H9 (cell line): ENCODE measurements at regions not wholly inside any gene's neighbourhood (a gene's known extent, or its start where the extent isn't known, plus 50 kb on each side); places are given as distances from the start of the nearest gene placed in this dataset.

Experiments
- DNase-seq: peaks from one replicate; pipeline ENCODE4 v3.0.0-alpha.2; 2017
- H2AFZ ChIP-seq: one replicate; pipeline ENCODE4 v1.6.1; 2013; ENCODE audit warnings: mild to moderate bottlenecking, low read length, control low read depth, moderate library complexity
- H2AK5ac ChIP-seq: 2 replicates; pipeline ENCODE4 v1.6.1; 2013; ENCODE audit warnings: low read length, control low read depth, mixed read lengths; ENCODE audit not compliant: insufficient read length
- H2BK120ac ChIP-seq: one replicate; pipeline ENCODE4 v1.6.1; 2013; ENCODE audit warnings: low read depth, mild to moderate bottlenecking, low read length, control low read depth, inconsistent platforms; ENCODE audit not compliant: poor library complexity, severe bottlenecking
- H2BK12ac ChIP-seq: 2 replicates; pipeline ENCODE4 v1.6.1; 2013; ENCODE audit warnings: low read length, control low read depth, mixed read lengths, low read depth; ENCODE audit not compliant: insufficient read length
- H2BK15ac ChIP-seq: 2 replicates; pipeline ENCODE4 v1.6.1; 2013; ENCODE audit warnings: low read depth, low read length, control low read depth
- H2BK20ac ChIP-seq: one replicate; pipeline ENCODE4 v1.6.1; 2013; ENCODE audit warnings: low read depth, mild to moderate bottlenecking, low read length, control low read depth, inconsistent platforms; ENCODE audit not compliant: poor library complexity, severe bottlenecking
- H2BK5ac ChIP-seq: 2 replicates; pipeline ENCODE4 v1.6.1; 2013; ENCODE audit warnings: low read length, control low read depth, mixed read lengths; ENCODE audit not compliant: insufficient read length
- H3K14ac ChIP-seq: 2 replicates; pipeline ENCODE4 v1.6.1; 2013; ENCODE audit warnings: low read length, control low read depth; ENCODE audit not compliant: insufficient read depth
- H3K18ac ChIP-seq: 2 replicates; pipeline ENCODE4 v1.6.1; 2013; ENCODE audit warnings: low read depth, mild to moderate bottlenecking, mixed read lengths, low read length, control low read depth; ENCODE audit not compliant: insufficient read length
- H3K23ac ChIP-seq: 2 replicates; pipeline ENCODE4 v1.6.1; 2013; ENCODE audit warnings: low read length, control low read depth, mixed read lengths, low read depth; ENCODE audit not compliant: insufficient read length
- H3K23me2 ChIP-seq: 2 replicates; pipeline ENCODE4 v1.6.1; 2013; ENCODE audit warnings: low read depth, mild to moderate bottlenecking, mixed read lengths, low read length, control low read depth; ENCODE audit not compliant: insufficient read length, poor library complexity, severe bottlenecking
- H3K27ac ChIP-seq: 2 replicates; pipeline ENCODE4 v1.5.1; 2013; ENCODE audit warnings: low read length, control low read depth, mixed read lengths, low read depth; ENCODE audit not compliant: insufficient read length
- H3K27me3 ChIP-seq: 2 replicates; pipeline ENCODE4 v1.6.1; 2013; ENCODE audit warnings: low read length, control low read depth, inconsistent platforms; ENCODE audit not compliant: insufficient read depth
- H3K4ac ChIP-seq: 2 replicates; pipeline ENCODE4 v1.6.1; 2013; ENCODE audit warnings: low read depth, mild to moderate bottlenecking, control low read depth, inconsistent platforms, low read length, moderate library complexity
- H3K4me1 ChIP-seq: 2 replicates; pipeline ENCODE4 v1.6.1; 2013; ENCODE audit warnings: low read length, control low read depth, inconsistent platforms; ENCODE audit not compliant: insufficient read depth
- H3K4me2 ChIP-seq: 2 replicates; pipeline ENCODE4 v1.6.1; 2013; ENCODE audit warnings: low read length, control low read depth, mixed read lengths; ENCODE audit not compliant: insufficient read length, insufficient read depth
- H3K56ac ChIP-seq: 2 replicates; pipeline ENCODE4 v1.6.1; 2013; ENCODE audit warnings: low read depth, mild to moderate bottlenecking, mixed read lengths, low read length, control low read depth; ENCODE audit not compliant: insufficient read length
- H3K79me1 ChIP-seq: 2 replicates; pipeline ENCODE4 v1.6.1; 2013; ENCODE audit warnings: low read depth, mild to moderate bottlenecking, moderate library complexity, low read length, control low read depth, inconsistent platforms; ENCODE audit not compliant: insufficient read depth, poor library complexity, severe bottlenecking
- H3K79me2 ChIP-seq: 2 replicates; pipeline ENCODE4 v1.6.1; 2013; ENCODE audit warnings: low read length, control low read depth, inconsistent platforms; ENCODE audit not compliant: insufficient read depth
- H3K9ac ChIP-seq: 2 replicates; pipeline ENCODE4 v1.6.1; 2013; ENCODE audit warnings: low read length, control low read depth, mixed read lengths; ENCODE audit not compliant: insufficient read length; ENCODE audit errors: extremely low read depth
- H3K9me3 ChIP-seq: one replicate; pipeline ENCODE4 v1.6.1; 2013; ENCODE audit warnings: low read depth, low read length, inconsistent platforms; ENCODE audit not compliant: control insufficient read depth
- H3T11ph ChIP-seq: one replicate; pipeline ENCODE4 v1.6.1; 2013; ENCODE audit warnings: mild to moderate bottlenecking, low read length, control low read depth, inconsistent platforms
- H4K20me1 ChIP-seq: one replicate; pipeline ENCODE4 v1.6.1; 2013; ENCODE audit not compliant: control insufficient read depth, insufficient read length, insufficient read depth
- H4K5ac ChIP-seq: 2 replicates; pipeline ENCODE4 v1.6.1; 2013; ENCODE audit warnings: low read depth, mild to moderate bottlenecking, mixed read lengths, low read length, control low read depth; ENCODE audit not compliant: insufficient read length
- H4K8ac ChIP-seq: replicated peaks from 2 replicates; pipeline ENCODE4 v1.6.1; 2013; ENCODE audit warnings: low read length, control low read depth, mixed read lengths, low read depth; ENCODE audit not compliant: insufficient read length
- H4K91ac ChIP-seq: 2 replicates; pipeline ENCODE4 v1.6.1; 2013; ENCODE audit warnings: low read depth, mild to moderate bottlenecking, moderate library complexity, mixed read lengths, low read length, control low read depth; ENCODE audit not compliant: insufficient read length
- H3K27ac Mint-ChIP-seq, 3 experiments: 2 replicates in 2 of 3; 3 replicates in 1 of 3; pipeline ENCODE4 v1.8.0; 2020 to 2021; ENCODE audit warnings: mixed read lengths in 3 of 3, mild to moderate bottlenecking in 1 of 3, moderate library complexity in 1 of 3
- H3K27me3 Mint-ChIP-seq: 2 replicates; pipeline ENCODE4 v1.8.0; 2021; ENCODE audit warnings: low read depth, mild to moderate bottlenecking, moderate library complexity, mixed read lengths
- H3K36me3 Mint-ChIP-seq, 3 experiments: 2 replicates in 2 of 3; 3 replicates in 1 of 3; pipeline ENCODE4 v1.8.0; 2020 to 2021; ENCODE audit warnings: low read depth in 3 of 3, mixed read lengths in 3 of 3; ENCODE audit not compliant: insufficient read depth in 1 of 3
- H3K4me1 Mint-ChIP-seq, 2 experiments: 2 replicates each; pipeline ENCODE4 v1.8.0; 2020; ENCODE audit warnings: mixed read lengths in 2 of 2
- H3K4me3 Mint-ChIP-seq, 2 experiments: 2 replicates in 1 of 2; 3 replicates in 1 of 2; pipeline ENCODE4 v1.8.0; 2020 to 2021; ENCODE audit warnings: mild to moderate bottlenecking in 2 of 2, mixed read lengths in 2 of 2, moderate library complexity in 1 of 2
- H3K9me3 Mint-ChIP-seq, 2 experiments: 2 replicates in 1 of 2; 3 replicates in 1 of 2; pipeline ENCODE4 v1.8.0; 2020; ENCODE audit warnings: mild to moderate bottlenecking in 2 of 2, mixed read lengths in 2 of 2, moderate library complexity in 1 of 2
- WGBS: extraction: QIAGEN DNeasy Blood & Tissue Kit; methylation state at CpG from one replicate; pipeline ENCODE4 v1.1.7; 2013; ENCODE audit warnings: missing lambda C conversion rate, low lambda C conversion rate, mixed read lengths; ENCODE audit not compliant: insufficient read length; ENCODE audit errors: extremely low coverage; 5-methylcytosine and 5-hydroxymethylcytosine counted together
- TF ChIP-seq, protein P1 (sequence below): fragments of 200-600 bp; sonication (generic); conservative IDR thresholded peaks from 3 replicates; pipeline ENCODE4 v1.8.0; 2021; ENCODE audit warnings: antibody characterized with exemption, mild to moderate bottlenecking

DNA sequence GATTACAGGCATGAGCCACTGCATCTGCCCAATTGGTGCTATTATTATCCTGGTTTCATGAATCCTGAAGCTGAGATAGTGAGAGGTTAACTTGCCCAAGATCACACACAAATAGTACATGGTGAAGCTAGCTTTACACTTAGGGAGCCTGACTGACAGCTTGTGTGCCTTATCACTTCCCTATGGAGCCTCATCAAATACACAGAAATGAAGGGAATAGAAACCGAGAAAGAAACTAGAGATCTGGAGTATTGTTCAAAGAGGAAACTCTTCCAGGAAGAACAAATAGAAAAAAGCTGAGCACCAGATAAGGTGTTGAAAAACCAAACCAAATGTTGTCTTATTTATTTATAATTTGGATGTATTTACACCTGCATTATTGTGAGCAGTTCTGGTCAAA is 155.0 kb upstream of the CITED2 start:
- H3K4me1 Mint-ChIP-seq, result peaks cover 7 to 9% of the 10 kb centered on the region in 2 experiments
- Histone ChIP-seq H3K9me3 (no peaks in the 10 kb centered on the region), H3K14ac (no peak overlapping the region), H3K79me1 (no peaks in the 10 kb centered on the region), H2AK5ac (no peak overlapping the region), H3T11ph (no peak overlapping the region), H3K27ac (no peak overlapping the region), H3K23ac (no peak overlapping the region), H3K18ac (no peak overlapping the region), H4K91ac (no peak overlapping the region), H3K9ac (no peak overlapping the region), H2BK20ac (no peak overlapping the region), H3K4ac (no peak overlapping the region), H2BK120ac (no peak overlapping the region), H2BK15ac (no peak overlapping the region), H3K23me2 (no peaks in the 10 kb centered on the region), H2AFZ (no peak overlapping the region), H4K8ac (no peak overlapping the region), H2BK5ac (no peak overlapping the region), H4K20me1 (no peaks in the 10 kb centered on the region), H3K4me1 (no peaks in the 10 kb centered on the region), H4K5ac (no peak overlapping the region), H2BK12ac (no peak overlapping the region), H3K79me2 (no peaks in the 10 kb centered on the region), H3K4me2 (no peak overlapping the region), H3K27me3 (no peaks in the 10 kb centered on the region), H3K56ac (no peak overlapping the region)
- TF ChIP-seq, protein P1, sequence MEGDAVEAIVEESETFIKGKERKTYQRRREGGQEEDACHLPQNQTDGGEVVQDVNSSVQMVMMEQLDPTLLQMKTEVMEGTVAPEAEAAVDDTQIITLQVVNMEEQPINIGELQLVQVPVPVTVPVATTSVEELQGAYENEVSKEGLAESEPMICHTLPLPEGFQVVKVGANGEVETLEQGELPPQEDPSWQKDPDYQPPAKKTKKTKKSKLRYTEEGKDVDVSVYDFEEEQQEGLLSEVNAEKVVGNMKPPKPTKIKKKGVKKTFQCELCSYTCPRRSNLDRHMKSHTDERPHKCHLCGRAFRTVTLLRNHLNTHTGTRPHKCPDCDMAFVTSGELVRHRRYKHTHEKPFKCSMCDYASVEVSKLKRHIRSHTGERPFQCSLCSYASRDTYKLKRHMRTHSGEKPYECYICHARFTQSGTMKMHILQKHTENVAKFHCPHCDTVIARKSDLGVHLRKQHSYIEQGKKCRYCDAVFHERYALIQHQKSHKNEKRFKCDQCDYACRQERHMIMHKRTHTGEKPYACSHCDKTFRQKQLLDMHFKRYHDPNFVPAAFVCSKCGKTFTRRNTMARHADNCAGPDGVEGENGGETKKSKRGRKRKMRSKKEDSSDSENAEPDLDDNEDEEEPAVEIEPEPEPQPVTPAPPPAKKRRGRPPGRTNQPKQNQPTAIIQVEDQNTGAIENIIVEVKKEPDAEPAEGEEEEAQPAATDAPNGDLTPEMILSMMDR, result no peak
- DNase-seq, result no peak
- H3K27me3 Mint-ChIP-seq, result no peaks in the 10 kb centered on the region
- no CpG with 5 or more reads among the region's 1 CpG for WGBS
- H3K36me3 Mint-ChIP-seq, result peaks cover 0 to 4% (median 2%) of the 10 kb centered on the region in 3 experiments; a peak in 2 of 7 replicates
- no peak overlapping the region for H3K4me3 Mint-ChIP-seq
- H3K27ac Mint-ChIP-seq, result no peak overlapping the region
- peaks cover 0 to 4% of the 10 kb centered on the region in 2 experiments; a peak in 1 of 5 replicates for H3K9me3 Mint-ChIP-seq
